K562 (cell line): ENCODE measurements at regions not wholly inside any gene's neighbourhood (a gene's known extent, or its start where the extent isn't known, plus 50 kb on each side); places are given as distances from the start of the nearest gene placed in this dataset.

Experiments
- ZNF24 ChIP-seq: fragments of 450-650 bp; IDR thresholded peaks from 2 replicates; pipeline ENCODE4 v1.6.1; 2016
- TF ChIP-seq, protein P1 (sequence below): sonication (generic); formaldehyde crosslinking; IDR thresholded peaks from 2 replicates; pipeline ENCODE4 v1.8.1; 2023; ENCODE audit warnings: mild to moderate bottlenecking, missing genetic modification reagents

DNA sequence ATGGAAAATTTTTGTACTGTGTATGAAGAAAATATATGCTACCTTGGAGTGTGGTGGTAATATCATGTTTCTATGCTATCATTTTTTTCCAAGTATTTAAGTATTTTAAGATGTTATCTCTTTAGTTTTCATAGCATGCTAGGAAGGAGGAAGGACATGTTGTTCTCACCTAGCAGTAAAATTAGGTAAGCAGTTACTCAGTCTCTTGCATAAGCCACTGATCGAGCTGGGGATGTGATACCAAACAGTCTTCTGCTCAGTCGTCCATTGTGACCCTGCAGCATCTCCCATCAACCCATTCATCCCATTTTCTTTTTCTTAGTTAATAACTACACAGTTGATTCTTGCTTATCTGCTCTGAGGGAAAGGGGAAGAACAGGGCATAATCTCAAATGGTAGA lies 130.6 kb downstream of the KLF5 start:
- TF ChIP-seq, protein P1, sequence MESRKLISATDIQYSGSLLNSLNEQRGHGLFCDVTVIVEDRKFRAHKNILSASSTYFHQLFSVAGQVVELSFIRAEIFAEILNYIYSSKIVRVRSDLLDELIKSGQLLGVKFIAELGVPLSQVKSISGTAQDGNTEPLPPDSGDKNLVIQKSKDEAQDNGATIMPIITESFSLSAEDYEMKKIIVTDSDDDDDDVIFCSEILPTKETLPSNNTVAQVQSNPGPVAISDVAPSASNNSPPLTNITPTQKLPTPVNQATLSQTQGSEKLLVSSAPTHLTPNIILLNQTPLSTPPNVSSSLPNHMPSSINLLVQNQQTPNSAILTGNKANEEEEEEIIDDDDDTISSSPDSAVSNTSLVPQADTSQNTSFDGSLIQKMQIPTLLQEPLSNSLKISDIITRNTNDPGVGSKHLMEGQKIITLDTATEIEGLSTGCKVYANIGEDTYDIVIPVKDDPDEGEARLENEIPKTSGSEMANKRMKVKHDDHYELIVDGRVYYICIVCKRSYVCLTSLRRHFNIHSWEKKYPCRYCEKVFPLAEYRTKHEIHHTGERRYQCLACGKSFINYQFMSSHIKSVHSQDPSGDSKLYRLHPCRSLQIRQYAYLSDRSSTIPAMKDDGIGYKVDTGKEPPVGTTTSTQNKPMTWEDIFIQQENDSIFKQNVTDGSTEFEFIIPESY (CRISPR knock-in tag), result no peak
- no peak for TF ChIP-seq ZNF24
